HepG2 (cell line): ENCODE measurements at regions not wholly inside any gene's neighbourhood (a gene's known extent, or its start where the extent isn't known, plus 50 kb on each side); places are given as distances from the start of the nearest gene placed in this dataset.

Experiments used
- ATAC-seq: fragments of 200-7000 bp; cut with Tn5 transposase; 3 replicates; pipeline ENCODE4 v1.9.1; 2020; ENCODE audit warnings: mild to moderate bottlenecking, moderate library complexity
- BruUV-seq: library from RNA; stranded (reverse); fragments of 400-500 nt; replicated peaks from 2 replicates; lab custom pipeline; 2021; lab: Mats Ljungman, UMichigan
- CTCF ChIA-PET: fragments of 300-600 bp; formaldehyde crosslinking; extraction: SDS; loops from one replicate; lab custom pipeline; 2021; ENCODE audit warnings: low total read pairs, inconsistent platforms, low intra/inter-chr PET ratio; lab: Yijun Ruan, JAX
- POLR2A ChIA-PET: fragments of 350-600 bp; sonication (Branson Sonifier 250); formaldehyde crosslinking; loops from one replicate; lab custom pipeline; 2020; ENCODE audit warnings: antibody characterized with exemption, inconsistent platforms; lab: Yijun Ruan, JAX
- DNase-seq: peaks from one replicate; pipeline ENCODE4 v3.0.0-alpha.2; 2015; ENCODE audit warnings: low spot score
- FAIRE-seq: peaks from 3 replicates; lab custom pipeline; 2011; peaks lifted over from hg19 to GRCh38; lab: Jason Lieb, UNC
- H2AFZ ChIP-seq: one replicate; pipeline ENCODE4 v1.6.1; 2011; ENCODE audit warnings: low read length, inconsistent platforms
- H3K27ac ChIP-seq: fragments of 300-600 bp; 3 replicates; pipeline ENCODE4 v1.8.0; 2011; ENCODE audit warnings: mixed run types, mild to moderate bottlenecking, mixed read lengths, low read length, inconsistent platforms; ENCODE audit not compliant: insufficient read depth; ENCODE audit errors: extremely low read length
- H3K27me3 ChIP-seq, 2 experiments: fragments of 200-600 bp in 1 of 2; 2 replicates in 1 of 2; 3 replicates in 1 of 2; pipeline versions ENCODE4 v1.6.0 to v1.8.0; 2011; ENCODE audit warnings: low read length in 2 of 2, mild to moderate bottlenecking in 2 of 2, moderate library complexity in 2 of 2, inconsistent platforms in 1 of 2; ENCODE audit not compliant: insufficient read depth in 2 of 2, control insufficient read depth in 1 of 2
- H3K36me3 ChIP-seq, 2 experiments: fragments of 200-600 bp in 1 of 2; replicated peaks in 1 of 2; 2 replicates in 1 of 2; 3 replicates in 1 of 2; pipeline versions ENCODE4 v1.5.1 to v1.8.0; 2011; ENCODE audit warnings: low read length in 2 of 2, inconsistent platforms in 1 of 2; ENCODE audit not compliant: insufficient read depth in 2 of 2, control insufficient read depth in 1 of 2
- H3K4me1 ChIP-seq: 2 replicates; pipeline ENCODE4 v1.5.1; 2012; ENCODE audit warnings: low read length, inconsistent platforms; ENCODE audit not compliant: insufficient read depth
- H3K4me2 ChIP-seq: 2 replicates; pipeline ENCODE4 v1.6.0; 2011; ENCODE audit warnings: low read depth, low read length, inconsistent platforms
- H3K4me3 ChIP-seq, 3 experiments: fragments of 200-600 bp in 1 of 3; sonication (generic), shearing (Covaris generic) in 1 of 3; replicated peaks in 1 of 3; 2 replicates each; pipeline ENCODE4 v1.5.1; 2011 to 2016; ENCODE audit warnings: low read length in 3 of 3, inconsistent platforms in 2 of 3, low read depth in 2 of 3, mild to moderate bottlenecking in 2 of 3, control low read depth in 1 of 3, mixed read lengths in 1 of 3; ENCODE audit not compliant: insufficient read depth in 1 of 3
- H3K79me2 ChIP-seq: one replicate; pipeline ENCODE4 v1.6.1; 2011; ENCODE audit warnings: low read length, inconsistent platforms; ENCODE audit not compliant: insufficient read depth
- H3K9ac ChIP-seq: 2 replicates; pipeline ENCODE4 v1.6.0; 2011; ENCODE audit warnings: mild to moderate bottlenecking, low read depth, low read length, inconsistent platforms; ENCODE audit not compliant: insufficient read depth
- H3K9me3 ChIP-seq: 2 replicates; pipeline ENCODE4 v1.5.1; 2012; ENCODE audit warnings: mild to moderate bottlenecking, low read length
- H4K20me1 ChIP-seq: 2 replicates; pipeline ENCODE4 v1.6.0; 2011; ENCODE audit warnings: inconsistent platforms, mild to moderate bottlenecking, low read length, moderate library complexity; ENCODE audit not compliant: insufficient read depth
- ADNP ChIP-seq: sonication (generic); formaldehyde crosslinking; IDR thresholded peaks from 2 replicates; pipeline ENCODE4 v1.4.0; 2020; ENCODE audit warnings: missing genetic modification reagents
- EED ChIP-seq: sonication (generic); formaldehyde crosslinking; IDR thresholded peaks from 2 replicates; pipeline ENCODE4 v1.5.0; 2020; ENCODE audit warnings: mild to moderate bottlenecking, missing genetic modification reagents
- FOXA3 ChIP-seq: IDR thresholded peaks from 2 replicates; pipeline ENCODE4 v1.6.1; 2016; ENCODE audit warnings: missing genetic modification reagents, missing compliant biosample characterization
- ISX ChIP-seq: sonication (generic); formaldehyde crosslinking; conservative IDR thresholded peaks from 2 replicates; pipeline ENCODE4 v1.5.0; 2020; ENCODE audit warnings: missing genetic modification reagents
- MAZ ChIP-seq, 2 experiments: sonication (generic) in 1 of 2; formaldehyde crosslinking in 1 of 2; IDR thresholded peaks; 2 replicates each; pipeline versions ENCODE4 v1.5.0 to v1.6.1; 2012 to 2020; ENCODE audit warnings: low read depth in 2 of 2, mild to moderate bottlenecking in 2 of 2, borderline replicate concordance in 1 of 2, improper control_type of control experiment in 1 of 2, low read length in 1 of 2, missing genetic modification reagents in 1 of 2, moderate library complexity in 1 of 2
- NFE2L2 ChIP-seq: fragments of 150-350 bp; IDR thresholded peaks from 2 replicates; pipeline ENCODE4 v1.6.1; 2014; ENCODE audit warnings: low read length
- SP5 ChIP-seq: IDR thresholded peaks from 2 replicates; pipeline ENCODE4 v1.6.1; 2016; ENCODE audit warnings: low read depth, borderline replicate concordance
- ZNF282 ChIP-seq: fragments of 450-650 bp; IDR thresholded peaks from 2 replicates; pipeline ENCODE4 v1.6.1; 2018; ENCODE audit not compliant: partially characterized antibody
- ZNF883 ChIP-seq: sonication (generic); formaldehyde crosslinking; IDR thresholded peaks from 2 replicates; pipeline ENCODE4 v1.5.1; 2020; ENCODE audit warnings: mild to moderate bottlenecking, missing genetic modification reagents; ENCODE audit errors: not compliant biosample characterization
- WGBS: methylation state at CpG from one replicate; pipeline ENCODE4 v1.1.6; 2017; ENCODE audit warnings: low lambda C conversion rate; 5-methylcytosine and 5-hydroxymethylcytosine counted together
- in situ Hi-C: cut with HindIII; loops from 2 replicates; pipeline ENCODE4 v1.10.0; 2017; ENCODE audit warnings: low pct_unique_long_range_greater_than_20kb; ENCODE audit not compliant: extremely low pct_ligation_motif_present
- intact Hi-C: fragments of 100-400 bp; cut with micrococcal nuclease; formaldehyde crosslinking; loops from one replicate; pipeline ENCODE4 v1.10.0; 2022; ENCODE audit not compliant: unreplicated experiment
- TF ChIP-seq, protein P1 (sequence below): sonication (generic); formaldehyde crosslinking; IDR thresholded peaks from 2 replicates; pipeline ENCODE4 v1.4.0; 2020; ENCODE audit warnings: missing genetic modification reagents
- TF ChIP-seq, protein P2 (sequence below): IDR thresholded peaks from 2 replicates; pipeline ENCODE4 v1.6.1; 2016; ENCODE audit warnings: low read depth
- TF ChIP-seq, protein P3 (sequence below): fragments of 450-650 bp; IDR thresholded peaks from 2 replicates; pipeline ENCODE4 v1.6.1; 2016
- TF ChIP-seq, protein P4 (sequence below): sonication (generic); formaldehyde crosslinking; IDR thresholded peaks from 2 replicates; pipeline ENCODE4 v1.8.0; 2022; ENCODE audit warnings: mild to moderate bottlenecking, missing genetic modification reagents, borderline replicate concordance

DNA sequence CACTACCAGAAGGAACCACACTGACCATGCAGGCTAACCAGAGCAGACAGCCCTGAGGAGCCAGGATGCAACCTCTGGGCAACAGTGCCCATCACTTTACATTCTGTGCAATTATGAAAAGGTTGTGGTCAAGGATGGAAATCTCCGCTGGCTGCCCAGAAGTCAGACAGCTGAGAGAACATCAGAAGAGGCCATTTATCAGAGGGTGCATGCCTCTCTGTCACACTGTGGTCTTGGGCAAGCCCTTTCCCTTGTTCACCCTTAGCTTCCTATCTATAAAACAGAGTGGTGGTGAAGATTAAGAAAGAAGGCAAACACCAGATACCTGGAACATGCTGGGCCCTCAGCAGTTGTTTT is 120.7 kb upstream of the GDF10 start:
- Histone ChIP-seq H3K4me2 (no peak overlapping the region), H3K79me2 (no peaks in the 10 kb centered on the region), H3K27me3 (peaks cover 1 to 18% of the 10 kb centered on the region in 2 experiments; a peak in 2 of 5 replicates), H4K20me1 (no peaks in the 10 kb centered on the region), H3K27ac (no peak overlapping the region), H3K9ac (no peak overlapping the region), H3K36me3 (no peaks in the 10 kb centered on the region), H3K9me3 (no peaks in the 10 kb centered on the region), H3K4me1 (peaks cover 20% of the 10 kb centered on the region), H3K4me3 (no peak overlapping the region), H2AFZ (no peak overlapping the region)
- peak; percentile 42; the same call in 1 of the 3 replicates for ATAC-seq
- DNase-seq, result no peak
- FAIRE-seq, result no peak
- intact Hi-C loops (no loop called here), in situ Hi-C loops (no loop called here)
- TF ChIP-seq ADNP (CRISPR knock-in tag), result no peak
- TF ChIP-seq, protein P1, sequence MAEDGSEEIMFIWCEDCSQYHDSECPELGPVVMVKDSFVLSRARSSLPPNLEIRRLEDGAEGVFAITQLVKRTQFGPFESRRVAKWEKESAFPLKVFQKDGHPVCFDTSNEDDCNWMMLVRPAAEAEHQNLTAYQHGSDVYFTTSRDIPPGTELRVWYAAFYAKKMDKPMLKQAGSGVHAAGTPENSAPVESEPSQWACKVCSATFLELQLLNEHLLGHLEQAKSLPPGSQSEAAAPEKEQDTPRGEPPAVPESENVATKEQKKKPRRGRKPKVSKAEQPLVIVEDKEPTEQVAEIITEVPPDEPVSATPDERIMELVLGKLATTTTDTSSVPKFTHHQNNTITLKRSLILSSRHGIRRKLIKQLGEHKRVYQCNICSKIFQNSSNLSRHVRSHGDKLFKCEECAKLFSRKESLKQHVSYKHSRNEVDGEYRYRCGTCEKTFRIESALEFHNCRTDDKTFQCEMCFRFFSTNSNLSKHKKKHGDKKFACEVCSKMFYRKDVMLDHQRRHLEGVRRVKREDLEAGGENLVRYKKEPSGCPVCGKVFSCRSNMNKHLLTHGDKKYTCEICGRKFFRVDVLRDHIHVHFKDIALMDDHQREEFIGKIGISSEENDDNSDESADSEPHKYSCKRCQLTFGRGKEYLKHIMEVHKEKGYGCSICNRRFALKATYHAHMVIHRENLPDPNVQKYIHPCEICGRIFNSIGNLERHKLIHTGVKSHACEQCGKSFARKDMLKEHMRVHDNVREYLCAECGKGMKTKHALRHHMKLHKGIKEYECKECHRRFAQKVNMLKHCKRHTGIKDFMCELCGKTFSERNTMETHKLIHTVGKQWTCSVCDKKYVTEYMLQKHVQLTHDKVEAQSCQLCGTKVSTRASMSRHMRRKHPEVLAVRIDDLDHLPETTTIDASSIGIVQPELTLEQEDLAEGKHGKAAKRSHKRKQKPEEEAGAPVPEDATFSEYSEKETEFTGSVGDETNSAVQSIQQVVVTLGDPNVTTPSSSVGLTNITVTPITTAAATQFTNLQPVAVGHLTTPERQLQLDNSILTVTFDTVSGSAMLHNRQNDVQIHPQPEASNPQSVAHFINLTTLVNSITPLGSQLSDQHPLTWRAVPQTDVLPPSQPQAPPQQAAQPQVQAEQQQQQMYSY (CRISPR knock-in tag), result no peak
- no peak for TF ChIP-seq NFE2L2
- TF ChIP-seq SP5 (CRISPR knock-in tag), result no peak
- TF ChIP-seq ISX (CRISPR knock-in tag), result no peak
- TF ChIP-seq, protein P2, sequence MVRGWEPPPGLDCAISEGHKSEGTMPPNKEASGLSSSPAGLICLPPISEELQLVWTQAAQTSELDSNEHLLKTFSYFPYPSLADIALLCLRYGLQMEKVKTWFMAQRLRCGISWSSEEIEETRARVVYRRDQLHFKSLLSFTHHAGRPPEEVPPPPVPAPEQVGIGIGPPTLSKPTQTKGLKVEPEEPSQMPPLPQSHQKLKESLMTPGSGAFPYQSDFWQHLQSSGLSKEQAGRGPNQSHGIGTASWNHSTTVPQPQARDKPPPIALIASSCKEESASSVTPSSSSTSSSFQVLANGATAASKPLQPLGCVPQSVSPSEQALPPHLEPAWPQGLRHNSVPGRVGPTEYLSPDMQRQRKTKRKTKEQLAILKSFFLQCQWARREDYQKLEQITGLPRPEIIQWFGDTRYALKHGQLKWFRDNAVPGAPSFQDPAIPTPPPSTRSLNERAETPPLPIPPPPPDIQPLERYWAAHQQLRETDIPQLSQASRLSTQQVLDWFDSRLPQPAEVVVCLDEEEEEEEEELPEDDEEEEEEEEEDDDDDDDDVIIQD (CRISPR knock-in tag), result no peak
- no peak for TF ChIP-seq ZNF883 (CRISPR knock-in tag)
- no peak for TF ChIP-seq FOXA3 (CRISPR knock-in tag)
- no peak for TF ChIP-seq EED (CRISPR knock-in tag)
- no peak for TF ChIP-seq MAZ (IDR thresholded peaks at IDR 0.05; ENCODE audit: borderline replicate concordance, low read depth, low read length)
- TF ChIP-seq MAZ (CRISPR knock-in tag; IDR thresholded peaks at IDR 0.05; ENCODE audit: low read depth), result no peak
- TF ChIP-seq, protein P3, sequence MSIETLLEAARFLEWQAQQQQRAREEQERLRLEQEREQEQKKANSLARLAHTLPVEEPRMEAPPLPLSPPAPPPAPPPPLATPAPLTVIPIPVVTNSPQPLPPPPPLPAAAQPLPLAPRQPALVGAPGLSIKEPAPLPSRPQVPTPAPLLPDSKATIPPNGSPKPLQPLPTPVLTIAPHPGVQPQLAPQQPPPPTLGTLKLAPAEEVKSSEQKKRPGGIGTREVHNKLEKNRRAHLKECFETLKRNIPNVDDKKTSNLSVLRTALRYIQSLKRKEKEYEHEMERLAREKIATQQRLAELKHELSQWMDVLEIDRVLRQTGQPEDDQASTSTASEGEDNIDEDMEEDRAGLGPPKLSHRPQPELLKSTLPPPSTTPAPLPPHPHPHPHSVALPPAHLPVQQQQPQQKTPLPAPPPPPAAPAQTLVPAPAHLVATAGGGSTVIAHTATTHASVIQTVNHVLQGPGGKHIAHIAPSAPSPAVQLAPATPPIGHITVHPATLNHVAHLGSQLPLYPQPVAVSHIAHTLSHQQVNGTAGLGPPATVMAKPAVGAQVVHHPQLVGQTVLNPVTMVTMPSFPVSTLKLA, result no peak
- no peak for TF ChIP-seq ZNF282
- TF ChIP-seq, protein P4, sequence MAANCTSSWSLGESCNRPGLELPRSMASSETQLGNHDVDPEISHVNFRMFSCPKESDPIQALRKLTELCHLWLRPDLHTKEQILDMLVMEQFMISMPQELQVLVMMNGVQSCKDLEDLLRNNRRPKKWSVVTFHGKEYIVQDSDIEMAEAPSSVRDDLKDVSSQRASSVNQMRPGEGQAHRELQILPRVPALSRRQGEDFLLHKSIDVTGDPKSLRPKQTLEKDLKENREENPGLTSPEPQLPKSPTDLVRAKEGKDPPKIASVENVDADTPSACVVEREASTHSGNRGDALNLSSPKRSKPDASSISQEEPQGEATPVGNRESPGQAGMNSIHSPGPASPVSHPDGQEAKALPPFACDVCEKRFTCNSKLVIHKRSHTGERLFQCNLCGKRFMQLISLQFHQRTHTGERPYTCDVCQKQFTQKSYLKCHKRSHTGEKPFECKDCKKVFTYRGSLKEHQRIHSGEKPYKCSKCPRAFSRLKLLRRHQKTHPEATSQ (CRISPR knock-in tag), result no peak
- BruUV-seq, result no TSS peak
- ChIA-PET CTCF (no interaction called here), POLR2A (no interaction called here)
- 29% methylated on average over 1 of the region's 1 CpG for WGBS
